Sigmoid colon (tissue), 6 donors: ENCODE measurements at regions not wholly inside any gene's neighbourhood (a gene's known extent, or its start where the extent isn't known, plus 50 kb on each side); places are given as distances from the start of the nearest gene placed in this dataset.
"Not testable (repeated sequence)": the region's sequence is repeated elsewhere in the genome, so short reads cannot be mapped to it uniquely, and the experiment has no call there.

Source experiments
- DNase-seq: peaks from one replicate; pipeline ENCODE4 v3.0.0-alpha.2; 2019
- H3K27ac ChIP-seq, 4 donors: fragments of 200-600 bp; sonication (generic); one replicate each; pipeline ENCODE4 v1.5.1; 2016 to 2019; ENCODE audit warnings: mild to moderate bottlenecking in 1 of 4
- H3K27me3 ChIP-seq, 3 donors: fragments of 200-600 bp; sonication (generic); one replicate each; pipeline ENCODE4 v1.5.1; 2019; ENCODE audit warnings: mild to moderate bottlenecking in 1 of 3
- H3K36me3 ChIP-seq, 4 donors: fragments of 200-600 bp; sonication (generic); one replicate each; pipeline ENCODE4 v1.5.1; 2016 to 2019
- H3K4me1 ChIP-seq, 4 donors: fragments of 200-600 bp; sonication (generic); one replicate each; pipeline ENCODE4 v1.5.1; 2017 to 2019
- H3K4me3 ChIP-seq, 4 donors: fragments of 200-600 bp; sonication (generic); one replicate each; pipeline ENCODE4 v1.5.1; 2017 to 2019; ENCODE audit warnings: mild to moderate bottlenecking in 2 of 4, moderate library complexity in 1 of 4
- H3K9me3 ChIP-seq, 4 donors: fragments of 200-600 bp in 3 of 4; sonication (generic) in 3 of 4; one replicate each; pipeline versions ENCODE4 v1.5.1 to v1.6.1; 2013 to 2019
- CTCF ChIP-seq, 4 experiments: fragments of 450-650 bp in 3 of 4; fragments of 200-600 bp in 1 of 4; IDR thresholded peaks; one replicate each; pipeline ENCODE4 v1.5.1; 2016 to 2019; ENCODE audit warnings: antibody characterized with exemption in 4 of 4, mild to moderate bottlenecking in 3 of 4, moderate library complexity in 2 of 4
- EP300 ChIP-seq, 4 donors: sonication (generic); formaldehyde crosslinking; IDR thresholded peaks; one replicate each; pipeline ENCODE4 v1.6.1; 2017; ENCODE audit warnings: antibody characterized with exemption in 4 of 4
- POLR2A ChIP-seq, 2 donors: fragments of 450-650 bp; IDR thresholded peaks; one replicate each; pipeline ENCODE4 v1.6.1; 2016; ENCODE audit warnings: antibody characterized with exemption in 2 of 2, mild to moderate bottlenecking in 2 of 2, moderate library complexity in 2 of 2
- POLR2AphosphoS5 ChIP-seq, 4 donors: sonication (generic); formaldehyde crosslinking; IDR thresholded peaks; one replicate each; pipeline ENCODE4 v1.6.1; 2017; ENCODE audit warnings: antibody characterized with exemption in 4 of 4
- WGBS, 2 donors: extraction: QIAGEN DNeasy Blood & Tissue Kit; methylation state at CpG; one replicate each; pipeline ENCODE4 v1.1.7; 2013; 5-methylcytosine and 5-hydroxymethylcytosine counted together
- intact Hi-C: fragments of 100-400 bp; cut with DNase I; formaldehyde crosslinking; loops from one replicate; pipeline ENCODE4 v1.15.1; 2023
- donor health status: healthy with polysubstance abuse.
- donor health status: healthy.

GRCh38 chr15:26028086-26028740, 165.1 kb upstream of the ATP10A start:
- Histone ChIP-seq H3K4me1 (peaks cover 0 to 9% (median 4%) of the 10 kb centered on the region in 4 donors), H3K9me3 (no peaks in the 10 kb centered on the region), H3K27me3 (no peaks in the 10 kb centered on the region), H3K36me3 (no peaks in the 10 kb centered on the region), H3K4me3 (no peak overlapping the region), H3K27ac (no peak overlapping the region)
- intact Hi-C loops = no loop called here
- TF ChIP-seq EP300 (IDR thresholded peaks at IDR 0.05) = no peak
- no peak for TF ChIP-seq POLR2A (IDR thresholded peaks at IDR 0.05)
- TF ChIP-seq CTCF (IDR thresholded peaks at IDR 0.05) = no peak
- TF ChIP-seq POLR2AphosphoS5 (IDR thresholded peaks at IDR 0.05) = no peak
- no peak for DNase-seq
- WGBS, 2 donors = 77 to 90% methylated on average over 13 of the region's 13 CpGs

- WGBS, 2 donors = 79% methylated on average over 3 of the region's 3 CpGs
- H3K27me3 ChIP-seq, DNase-seq, H3K4me1 ChIP-seq, H3K4me3 ChIP-seq, H3K36me3 ChIP-seq, H3K9me3 ChIP-seq, intact Hi-C loops, H3K27ac ChIP-seq: not testable (repeated sequence)
Measured at GRCh38 chr15:26026671-26027070, 163.5 kb upstream of the ATP10A start.

GRCh38 chr15:26024241-26024640, 161.1 kb upstream of the ATP10A start:
- no peak for DNase-seq

DNA sequence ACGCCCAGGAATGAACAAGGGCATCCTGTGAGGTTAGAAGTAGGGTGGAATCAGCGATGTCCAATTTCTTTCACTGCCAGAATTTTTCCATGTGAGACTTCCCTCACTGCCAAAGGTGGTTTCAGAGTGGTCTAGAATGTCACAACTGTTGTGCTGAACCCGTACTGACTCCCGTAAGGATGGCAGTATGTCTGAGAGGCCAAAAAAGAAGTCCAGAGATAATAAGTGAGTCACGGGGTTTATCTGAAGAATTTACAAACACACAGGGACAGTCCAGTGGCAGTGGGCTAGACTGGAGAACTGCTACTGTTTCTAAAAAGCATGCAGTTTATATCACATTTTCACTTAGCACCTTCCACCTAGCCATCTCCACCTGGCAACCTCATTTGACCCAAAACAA, 160.6 kb upstream of the ATP10A start:
- DNase-seq = no peak
- Histone ChIP-seq H3K4me3 (no peak overlapping the region), H3K36me3 (no peaks in the 10 kb centered on the region), H3K9me3 (no peaks in the 10 kb centered on the region), H3K27me3 (no peaks in the 10 kb centered on the region), H3K4me1 (peaks cover 0 to 7% (median 3%) of the 10 kb centered on the region in 4 donors), H3K27ac (no peak overlapping the region)
- TF ChIP-seq EP300 (IDR thresholded peaks at IDR 0.05) (no peak), POLR2A (IDR thresholded peaks at IDR 0.05) (no peak), POLR2AphosphoS5 (IDR thresholded peaks at IDR 0.05) (no peak), CTCF (IDR thresholded peaks at IDR 0.05) (no peak)
- WGBS, 2 donors = 85 to 89% methylated on average over 5 of the region's 5 CpGs
- intact Hi-C loops = no loop called here

More at GRCh38 chr15:26024241-26024640, 161.1 kb upstream of the ATP10A start:
- H3K9me3 ChIP-seq = no peaks in the 10 kb centered on the region
- peaks cover 0 to 9% (median 4%) of the 10 kb centered on the region in 4 donors for H3K4me1 ChIP-seq
- WGBS, 2 donors = 86 to 93% methylated on average over 4 of the region's 4 CpGs
- intact Hi-C loops = no loop called here
- no peaks in the 10 kb centered on the region for H3K27me3 ChIP-seq
- H3K27ac ChIP-seq = no peak overlapping the region
- no peak for TF ChIP-seq POLR2A (IDR thresholded peaks at IDR 0.05)
- TF ChIP-seq EP300 (IDR thresholded peaks at IDR 0.05) = no peak
- no peak for TF ChIP-seq POLR2AphosphoS5 (IDR thresholded peaks at IDR 0.05)
- no peak for TF ChIP-seq CTCF (IDR thresholded peaks at IDR 0.05)
- no peak overlapping the region for H3K4me3 ChIP-seq
- no peaks in the 10 kb centered on the region for H3K36me3 ChIP-seq

- WGBS, 2 donors = 90% methylated on average over 10 of the region's 10 CpGs
- Histone ChIP-seq H3K9me3 (no peaks in the 10 kb centered on the region), H3K27ac (no peak overlapping the region), H3K27me3 (no peaks in the 10 kb centered on the region), H3K4me1 (peaks cover 0 to 3% (median under 1%) of the 10 kb centered on the region in 4 donors), H3K36me3 (no peaks in the 10 kb centered on the region), H3K4me3 (no peak overlapping the region)
- DNase-seq = no peak
- no peak for TF ChIP-seq EP300 (IDR thresholded peaks at IDR 0.05)
- TF ChIP-seq CTCF (IDR thresholded peaks at IDR 0.05) = no peak
- no peak for TF ChIP-seq POLR2AphosphoS5 (IDR thresholded peaks at IDR 0.05)
- no peak for TF ChIP-seq POLR2A (IDR thresholded peaks at IDR 0.05)
- intact Hi-C loops = no loop called here
Measured at GRCh38 chr15:26023231-26023630, 160.1 kb upstream of the ATP10A start.
